ENCODE measurements at regions not wholly inside any gene's neighbourhood (a gene's known extent, or its start where the extent isn't known, plus 50 kb on each side); places are given as distances from the start of the nearest gene placed in this dataset.

GRCh38 chr12:82034769-82035168, 275.6 kb upstream of the PPFIA2 start:
- intact Hi-C loops (cut with DNase I), result no loop called here
- ATAC-seq (no peak), DNase-seq (no peak)
- no peak overlapping the region for H3K4me3 ChIP-seq (ENCODE audit: low read length)
- no peaks in the 10 kb centered on the region for H3K4me1 ChIP-seq (ENCODE audit: control insufficient read depth, insufficient read depth, low read length)
- H3K9me3 ChIP-seq (ENCODE audit: control insufficient read depth, low read length), result no peaks in the 10 kb centered on the region
- H3K27ac ChIP-seq (ENCODE audit: low read length), result no peak overlapping the region
- no peaks in the 10 kb centered on the region for H3K27me3 ChIP-seq (ENCODE audit: control insufficient read depth, insufficient read depth)

- no peaks in the 10 kb centered on the region for H3K27me3 ChIP-seq (ENCODE audit: control insufficient read depth, insufficient read depth)
- H3K9me3 ChIP-seq (ENCODE audit: control insufficient read depth, low read length), result no peaks in the 10 kb centered on the region
- intact Hi-C loops (cut with DNase I), result no loop called here
- H3K4me3 ChIP-seq (ENCODE audit: low read length), result no peak overlapping the region
- WGBS, result 66% methylated on average over 1 of the region's 1 CpG
- no peak for DNase-seq
- no peak overlapping the region for H3K27ac ChIP-seq (ENCODE audit: low read length)
- ATAC-seq, result no peak
- H3K4me1 ChIP-seq (ENCODE audit: control insufficient read depth, insufficient read depth, low read length), result no peaks in the 10 kb centered on the region
Measured at GRCh38 chr12:82029936-82030335, 270.8 kb upstream of the PPFIA2 start.

- H3K4me1 ChIP-seq (ENCODE audit: control insufficient read depth, insufficient read depth, low read length), result no peaks in the 10 kb centered on the region
- no peak overlapping the region for H3K4me3 ChIP-seq (ENCODE audit: low read length)
- no peaks in the 10 kb centered on the region for H3K27me3 ChIP-seq (ENCODE audit: control insufficient read depth, insufficient read depth)
- no peak overlapping the region for H3K27ac ChIP-seq (ENCODE audit: low read length)
- intact Hi-C loops (cut with DNase I), result no loop called here
- no peak for DNase-seq
- 87% methylated on average over 1 of the region's 1 CpG for WGBS
- no peaks in the 10 kb centered on the region for H3K9me3 ChIP-seq (ENCODE audit: control insufficient read depth, low read length)
- no peak for ATAC-seq
Measured at GRCh38 chr12:82028772-82029171, 269.6 kb upstream of the PPFIA2 start.

GRCh38 chr12:82027612-82028011, 268.5 kb upstream of the PPFIA2 start:
- Histone ChIP-seq H3K27ac (ENCODE audit: low read length) (no peak overlapping the region), H3K4me3 (ENCODE audit: low read length) (no peak overlapping the region), H3K27me3 (ENCODE audit: control insufficient read depth, insufficient read depth) (no peaks in the 10 kb centered on the region), H3K9me3 (ENCODE audit: control insufficient read depth, low read length) (no peaks in the 10 kb centered on the region), H3K4me1 (ENCODE audit: control insufficient read depth, insufficient read depth, low read length) (no peaks in the 10 kb centered on the region)
- intact Hi-C loops (cut with DNase I), result no loop called here
- 89% methylated on average over 1 of the region's 1 CpG for WGBS
- no peak for DNase-seq
- ATAC-seq, result no peak

GRCh38 chr12:82025462-82025861, 266.3 kb upstream of the PPFIA2 start:
- 85% methylated on average over 7 of the region's 7 CpGs for WGBS
- ATAC-seq (no peak), DNase-seq (no peak)
- no peaks in the 10 kb centered on the region for H3K4me1 ChIP-seq (ENCODE audit: control insufficient read depth, insufficient read depth, low read length)
- H3K27me3 ChIP-seq (ENCODE audit: control insufficient read depth, insufficient read depth), result no peaks in the 10 kb centered on the region
- no peak overlapping the region for H3K27ac ChIP-seq (ENCODE audit: low read length)
- intact Hi-C loops (cut with DNase I), result no loop called here
- no peak overlapping the region for H3K4me3 ChIP-seq (ENCODE audit: low read length)
- no peaks in the 10 kb centered on the region for H3K9me3 ChIP-seq (ENCODE audit: control insufficient read depth, low read length)

GRCh38 chr12:82019533-82019932, 260.4 kb upstream of the PPFIA2 start:
- H3K27me3 ChIP-seq (ENCODE audit: control insufficient read depth, insufficient read depth), result no peaks in the 10 kb centered on the region
- H3K4me3 ChIP-seq (ENCODE audit: low read length), result no peak overlapping the region
- H3K4me1 ChIP-seq (ENCODE audit: control insufficient read depth, insufficient read depth, low read length), result no peaks in the 10 kb centered on the region
- no peaks in the 10 kb centered on the region for H3K9me3 ChIP-seq (ENCODE audit: control insufficient read depth, low read length)
- ATAC-seq, result no peak
- intact Hi-C loops (cut with DNase I), result no loop called here
- no peak overlapping the region for H3K27ac ChIP-seq (ENCODE audit: low read length)
- no peak for DNase-seq

GRCh38 chr12:82015623-82016347, 256.6 kb upstream of the PPFIA2 start:
- no peaks in the 10 kb centered on the region for H3K4me1 ChIP-seq (ENCODE audit: control insufficient read depth, insufficient read depth, low read length)
- 87% methylated on average over 1 of the region's 1 CpG for WGBS
- DNase-seq (no peak), ATAC-seq (no peak)
- no peaks in the 10 kb centered on the region for H3K27me3 ChIP-seq (ENCODE audit: control insufficient read depth, insufficient read depth)
- no peak overlapping the region for H3K4me3 ChIP-seq (ENCODE audit: low read length)
- H3K9me3 ChIP-seq (ENCODE audit: control insufficient read depth, low read length), result no peaks in the 10 kb centered on the region
- intact Hi-C loops (cut with DNase I), result no loop called here
- H3K27ac ChIP-seq (ENCODE audit: low read length), result no peak overlapping the region

- 80% methylated on average over 4 of the region's 4 CpGs for WGBS
- no peak for ATAC-seq
- no peaks in the 10 kb centered on the region for H3K27me3 ChIP-seq (ENCODE audit: control insufficient read depth, insufficient read depth)
- no peak overlapping the region for H3K4me3 ChIP-seq (ENCODE audit: low read length)
- H3K27ac ChIP-seq (ENCODE audit: low read length), result no peak overlapping the region
- no peak for DNase-seq
- H3K4me1 ChIP-seq (ENCODE audit: control insufficient read depth, insufficient read depth, low read length), result no peaks in the 10 kb centered on the region
- no peaks in the 10 kb centered on the region for H3K9me3 ChIP-seq (ENCODE audit: control insufficient read depth, low read length)
- intact Hi-C loops (cut with DNase I), result no loop called here
Measured at GRCh38 chr12:82012176-82012575, 253.0 kb upstream of the PPFIA2 start.

- Histone ChIP-seq H3K4me3 (ENCODE audit: low read length) (no peak overlapping the region), H3K27me3 (ENCODE audit: control insufficient read depth, insufficient read depth) (no peaks in the 10 kb centered on the region), H3K27ac (ENCODE audit: low read length) (no peak overlapping the region), H3K4me1 (ENCODE audit: control insufficient read depth, insufficient read depth, low read length) (no peaks in the 10 kb centered on the region), H3K9me3 (ENCODE audit: control insufficient read depth, low read length) (no peaks in the 10 kb centered on the region)
- intact Hi-C loops (cut with DNase I), result no loop called here
- DNase-seq, result no peak
- ATAC-seq, result no peak
- WGBS, result 76% methylated on average over 2 of the region's 2 CpGs
Measured at GRCh38 chr12:82009524-82009923, 250.4 kb upstream of the PPFIA2 start.

- intact Hi-C loops (cut with DNase I), result no loop called here
- no peaks in the 10 kb centered on the region for H3K9me3 ChIP-seq (ENCODE audit: control insufficient read depth, low read length)
- no peak overlapping the region for H3K4me3 ChIP-seq (ENCODE audit: low read length)
- H3K27ac ChIP-seq (ENCODE audit: low read length), result no peak overlapping the region
- H3K27me3 ChIP-seq (ENCODE audit: control insufficient read depth, insufficient read depth), result no peaks in the 10 kb centered on the region
- DNase-seq (no peak), ATAC-seq (no peak)
- no peaks in the 10 kb centered on the region for H3K4me1 ChIP-seq (ENCODE audit: control insufficient read depth, insufficient read depth, low read length)
- 48% methylated on average over 1 of the region's 1 CpG for WGBS
Measured at GRCh38 chr12:82008251-82008650, 249.1 kb upstream of the PPFIA2 start.

- Histone ChIP-seq H3K9me3 (ENCODE audit: control insufficient read depth, low read length) (no peaks in the 10 kb centered on the region), H3K27me3 (ENCODE audit: control insufficient read depth, insufficient read depth) (no peaks in the 10 kb centered on the region), H3K4me1 (ENCODE audit: control insufficient read depth, insufficient read depth, low read length) (no peaks in the 10 kb centered on the region), H3K27ac (ENCODE audit: low read length) (no peak overlapping the region), H3K4me3 (ENCODE audit: low read length) (no peak overlapping the region)
- DNase-seq (no peak), ATAC-seq (no peak)
- WGBS, result 17% methylated on average over 2 of the region's 2 CpGs
- intact Hi-C loops (cut with DNase I), result no loop called here
Measured at GRCh38 chr12:81998761-81999378, 239.7 kb upstream of the PPFIA2 start.

- intact Hi-C loops (cut with DNase I), result no loop called here
- Histone ChIP-seq H3K27me3 (ENCODE audit: control insufficient read depth, insufficient read depth) (no peaks in the 10 kb centered on the region), H3K27ac (ENCODE audit: low read length) (no peak overlapping the region), H3K4me1 (ENCODE audit: control insufficient read depth, insufficient read depth, low read length) (no peaks in the 10 kb centered on the region), H3K9me3 (ENCODE audit: control insufficient read depth, low read length) (no peaks in the 10 kb centered on the region), H3K4me3 (ENCODE audit: low read length) (no peak overlapping the region)
- peak in 1 of 3 donors; percentile 33 for DNase-seq
- WGBS, result 28% methylated on average over 2 of the region's 2 CpGs
- ATAC-seq, result peak in 1 of 2 donors; percentile 55
Measured at GRCh38 chr12:81992461-81992860, 233.3 kb upstream of the PPFIA2 start.
